ENCODE measurements at regions not wholly inside any gene's neighbourhood (a gene's known extent, or its start where the extent isn't known, plus 50 kb on each side); places are given as distances from the start of the nearest gene placed in this dataset.
"Not testable (repeated sequence)": the region's sequence is repeated elsewhere in the genome, so short reads cannot be mapped to it uniquely, and the experiment has no call there.

- DNase-seq (ENCODE audit: low read depth) = no peak
Measured at GRCh38 chr22:46040471-46041465, 63.8 kb upstream of the WNT7B start.

DNA sequence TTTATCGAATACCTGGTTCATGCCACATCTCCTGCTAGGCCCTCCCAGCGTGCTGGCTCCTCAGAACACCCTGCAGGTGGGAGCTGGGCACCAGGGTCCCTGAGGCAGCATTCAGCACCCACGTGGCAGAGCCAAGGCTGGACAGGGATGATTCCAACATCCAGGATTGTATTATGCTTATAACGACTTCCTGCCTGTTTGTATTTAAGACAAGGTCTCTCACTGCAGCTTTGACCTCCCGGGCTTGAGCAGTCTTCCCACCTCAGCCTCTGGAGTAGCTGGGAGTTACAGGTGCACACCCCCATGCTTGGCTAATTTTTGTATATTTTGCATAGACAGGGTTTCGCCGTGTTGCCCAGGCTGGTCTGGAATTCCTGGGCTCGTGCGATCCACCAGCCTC is 64.7 kb upstream of the WNT7B start:
- DNase-seq (ENCODE audit: low read depth) = no peak

DNA sequence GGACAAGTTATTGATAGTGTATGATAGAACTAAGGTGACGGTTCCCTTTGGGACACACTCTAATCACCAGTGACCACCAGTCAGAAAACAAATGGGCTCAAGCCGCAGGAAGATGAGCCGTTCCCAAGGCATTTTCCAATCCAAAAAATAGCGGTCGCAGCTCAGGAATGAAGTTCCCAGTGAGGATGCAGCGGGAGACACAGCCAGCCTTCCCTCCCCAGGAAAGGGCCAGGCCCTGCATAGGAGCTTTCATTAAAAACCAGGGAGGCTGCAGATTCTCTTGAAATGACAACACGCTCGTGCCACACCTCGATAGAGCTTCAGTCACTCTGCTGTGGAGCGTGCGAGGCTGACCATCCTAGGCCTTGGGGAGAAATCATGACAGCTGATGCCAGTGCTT is 65.8 kb upstream of the WNT7B start:
- DNase-seq (ENCODE audit: low read depth) = no peak

DNA sequence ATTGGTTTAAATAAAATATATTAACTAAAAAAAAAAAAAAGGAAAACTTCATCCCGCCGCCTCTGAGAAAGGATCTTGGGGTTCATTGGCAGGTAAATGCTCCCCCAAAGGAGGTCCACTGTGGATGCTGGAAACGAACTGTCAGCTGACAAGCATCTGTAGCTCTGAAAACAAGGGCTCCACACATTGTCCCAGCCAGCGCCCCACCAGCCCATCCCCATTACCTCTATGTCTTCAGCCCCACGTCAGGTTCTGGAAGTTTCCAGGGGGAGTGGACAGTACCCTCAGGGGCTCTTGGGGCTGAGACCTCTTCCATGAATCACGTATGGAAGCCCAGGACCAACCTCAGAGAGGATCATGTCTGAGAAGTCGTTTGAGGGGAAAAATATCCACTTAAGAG is 66.4 kb upstream of the WNT7B start:
- no peak for DNase-seq (ENCODE audit: low read depth)

DNA sequence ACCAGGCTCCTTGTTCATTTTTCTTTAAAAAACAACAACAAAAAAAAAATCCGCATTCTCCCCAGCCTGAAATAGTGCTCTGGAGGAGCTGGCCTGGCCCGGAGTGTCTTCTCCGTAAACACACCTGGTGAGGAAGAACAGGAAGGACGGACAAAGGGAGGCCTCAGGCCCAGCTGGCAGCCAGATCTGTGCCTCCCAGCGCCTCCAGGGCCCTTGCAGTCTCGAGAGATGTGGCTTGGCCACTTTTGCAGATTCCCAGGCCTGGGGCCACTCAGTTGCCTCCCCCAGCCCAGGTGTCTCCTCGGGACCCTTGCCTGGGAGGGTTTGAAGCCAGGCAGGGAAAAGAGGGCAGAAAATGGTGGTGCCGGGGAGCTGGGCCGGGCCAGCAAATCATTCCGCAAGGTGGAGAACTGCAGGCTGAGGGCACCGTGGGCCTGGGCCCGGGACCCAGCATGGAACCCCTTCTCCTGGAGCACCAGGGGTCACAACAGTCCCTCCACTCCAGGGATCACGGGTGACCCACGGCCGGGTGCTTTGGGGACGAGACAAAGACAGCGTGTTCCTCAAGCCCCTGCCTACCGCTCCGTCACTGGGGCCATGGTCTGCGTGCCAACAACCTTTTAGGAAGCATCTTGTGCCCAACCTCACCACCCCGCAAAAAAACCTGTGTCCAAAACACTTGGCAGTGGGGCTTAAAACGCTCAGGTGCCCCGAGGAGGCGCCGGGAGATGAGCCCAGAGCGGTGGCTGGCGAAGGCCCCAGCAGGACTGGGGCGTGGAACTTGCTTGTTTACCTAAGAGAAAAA is 67.1 kb upstream of the WNT7B start:
- no peak for DNase-seq (ENCODE audit: low read depth)

GRCh38 chr22:46044621-46045458 is 67.9 kb upstream of the WNT7B start:
- DNase-seq (ENCODE audit: low read depth) = no peak

DNA sequence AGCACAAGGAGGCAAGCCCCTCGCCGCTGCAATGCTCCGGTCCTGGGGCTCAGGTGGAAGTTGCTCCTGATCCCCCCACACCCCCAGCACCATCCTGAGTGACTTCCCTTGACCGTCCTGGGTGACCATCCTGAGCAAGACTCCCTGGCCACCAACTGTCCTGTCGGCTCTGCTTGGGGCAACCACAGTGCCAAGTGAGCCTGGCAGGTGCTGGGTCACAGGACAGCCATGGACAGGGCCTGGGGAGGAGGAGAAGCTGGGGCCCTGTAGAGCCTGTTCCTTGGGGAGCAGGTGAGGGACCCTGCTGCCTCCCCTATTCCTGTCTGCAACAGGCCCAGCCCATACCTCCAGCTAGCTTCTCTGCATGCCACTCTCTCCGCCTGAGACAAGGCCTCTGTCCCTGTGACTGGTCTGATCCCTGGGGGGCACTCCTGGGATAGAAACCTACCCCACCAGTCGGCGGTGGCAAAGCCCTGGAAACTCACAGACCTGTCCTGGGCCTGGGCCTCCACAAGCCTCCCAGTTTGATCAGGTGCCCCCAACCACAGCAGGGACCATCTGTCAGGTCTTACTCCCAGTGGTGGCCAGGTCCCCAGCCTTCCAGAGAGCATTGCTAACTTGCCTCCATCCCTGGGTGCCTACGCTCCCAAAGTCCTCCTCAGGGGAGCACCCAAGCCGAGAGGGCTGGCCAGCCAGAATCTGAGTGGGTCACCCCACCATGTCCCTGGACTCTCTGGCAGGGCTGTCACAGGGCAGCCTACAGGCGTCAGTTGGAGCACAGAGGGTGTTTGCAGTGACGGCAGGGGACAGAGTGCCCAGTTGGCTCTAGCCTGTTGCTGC is 68.7 kb upstream of the WNT7B start:
- no peak for DNase-seq (ENCODE audit: low read depth)

- no peak for DNase-seq (ENCODE audit: low read depth)
Measured at GRCh38 chr22:46046299-46046685, 69.3 kb upstream of the WNT7B start.

- no peak for DNase-seq (ENCODE audit: low read depth)
Measured at GRCh38 chr22:46047226-46047625, 70.3 kb upstream of the WNT7B start.

DNA sequence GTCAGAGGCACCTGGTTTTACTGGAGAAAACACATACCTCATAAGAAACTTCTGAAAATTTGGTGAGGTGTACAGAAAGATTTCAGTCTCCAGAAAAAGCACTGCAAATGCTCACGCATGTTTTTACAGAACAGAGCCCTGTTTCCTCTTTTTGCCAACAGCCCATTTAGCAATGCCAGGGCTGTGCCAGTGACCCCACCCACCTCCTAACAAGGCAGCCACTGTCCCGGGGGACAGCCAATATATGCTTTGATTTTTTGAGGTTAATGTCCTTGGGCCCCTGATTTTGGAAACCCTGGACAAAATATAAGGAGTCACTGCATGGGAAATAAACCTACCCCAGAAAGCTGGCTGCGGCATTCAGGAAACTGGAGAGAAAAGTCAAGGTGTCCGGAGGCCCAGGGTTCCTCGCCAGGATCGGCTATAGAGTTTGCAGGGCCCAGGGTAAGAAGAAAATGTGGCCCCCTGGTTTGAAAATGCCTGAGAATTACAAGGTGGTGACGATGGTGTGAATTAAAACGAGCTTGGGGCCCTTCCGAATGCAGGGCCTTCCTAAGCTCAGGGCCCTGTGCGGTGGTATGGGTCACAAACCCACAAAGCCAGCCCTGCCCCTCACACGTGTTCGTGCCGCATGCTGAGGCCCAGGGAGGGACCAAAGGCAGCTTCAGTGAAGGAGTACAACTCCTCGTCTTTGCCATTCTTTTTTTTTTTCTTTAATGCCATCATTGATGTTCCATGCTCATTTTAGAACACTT is 71.1 kb upstream of the WNT7B start:
- no peak for DNase-seq (ENCODE audit: low read depth)

DNA sequence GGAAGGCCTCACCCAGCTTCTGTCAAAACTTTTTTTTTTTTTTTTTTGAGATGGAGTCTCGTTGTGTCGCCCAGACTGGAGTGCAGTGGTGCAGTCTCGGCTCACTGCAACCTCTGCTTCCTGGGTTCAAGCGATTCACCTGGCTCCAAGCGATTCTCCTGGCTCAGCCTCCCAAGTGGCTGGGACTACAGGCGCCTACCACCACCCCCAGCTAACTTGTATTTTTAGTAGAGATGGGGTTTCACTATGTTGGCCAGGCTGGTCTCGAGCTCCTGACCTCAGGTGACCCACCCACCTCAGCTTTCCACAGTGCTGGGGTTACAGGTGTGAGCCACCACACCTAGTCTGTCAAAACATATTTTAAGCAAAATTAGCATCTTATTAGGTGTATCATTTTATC is 71.7 kb upstream of the WNT7B start:
- DNase-seq (ENCODE audit: low read depth) = not testable (repeated sequence)

GRCh38 chr22:46049726-46050450 is 72.9 kb upstream of the WNT7B start:
- no peak for DNase-seq (ENCODE audit: low read depth)

DNA sequence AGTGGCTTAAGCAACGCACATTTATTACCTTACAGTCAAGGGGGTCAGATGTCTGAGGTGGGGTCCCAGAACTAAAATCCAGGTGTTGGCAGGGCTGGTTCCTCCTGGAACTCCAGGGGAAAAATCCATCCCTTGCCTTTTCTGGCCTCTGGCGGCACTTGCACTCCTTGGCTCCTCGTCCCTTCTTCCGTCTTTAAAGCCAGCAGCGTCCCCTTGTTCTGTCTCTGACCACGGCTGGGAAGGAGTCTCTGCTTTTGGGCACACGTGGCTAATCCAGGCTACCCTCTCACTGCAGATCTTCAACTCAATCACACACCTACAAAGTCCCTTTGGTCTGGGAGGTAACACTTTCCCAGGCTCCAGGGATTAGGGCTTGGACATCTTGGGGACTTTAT is 73.5 kb upstream of the WNT7B start:
- no peak for DNase-seq (ENCODE audit: low read depth)

DNA sequence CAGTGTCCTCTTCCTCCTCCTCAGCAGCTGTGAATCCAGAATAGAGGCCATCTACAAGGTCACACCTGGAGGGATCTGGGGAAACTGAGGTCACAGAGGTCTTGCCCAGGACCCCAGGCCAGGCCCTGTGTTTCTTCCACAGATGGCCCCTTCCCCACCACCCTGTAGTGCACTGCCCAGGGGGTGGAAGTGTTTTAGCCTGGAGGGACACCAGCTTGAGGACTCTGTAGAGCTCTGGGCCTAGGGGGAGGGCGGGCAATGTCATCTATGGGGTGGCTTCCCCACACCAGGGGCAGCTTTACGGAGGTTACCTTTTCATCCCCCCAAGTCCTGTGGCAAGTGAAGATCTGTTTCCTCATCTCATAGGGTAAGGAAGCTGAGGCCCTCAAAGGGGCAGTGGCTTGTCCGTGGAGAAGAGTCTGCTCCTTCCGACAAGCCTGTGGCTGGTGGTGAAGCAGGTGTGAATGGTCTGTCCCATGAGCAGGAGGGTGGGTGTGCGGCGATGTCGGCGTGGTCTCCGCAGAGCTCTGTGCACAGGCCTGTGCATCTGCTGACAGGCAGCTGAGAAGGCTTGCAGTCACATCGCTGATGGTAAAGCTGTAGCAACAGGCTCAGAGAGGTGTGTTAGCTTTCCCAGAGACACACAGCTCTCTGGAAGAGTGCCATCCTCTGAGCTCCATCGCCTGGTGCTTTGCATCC is 74.1 kb upstream of the WNT7B start:
- DNase-seq (ENCODE audit: low read depth) = no peak

- DNase-seq (ENCODE audit: low read depth) = no peak
Measured at GRCh38 chr22:46051646-46052045, 74.7 kb upstream of the WNT7B start.

DNA sequence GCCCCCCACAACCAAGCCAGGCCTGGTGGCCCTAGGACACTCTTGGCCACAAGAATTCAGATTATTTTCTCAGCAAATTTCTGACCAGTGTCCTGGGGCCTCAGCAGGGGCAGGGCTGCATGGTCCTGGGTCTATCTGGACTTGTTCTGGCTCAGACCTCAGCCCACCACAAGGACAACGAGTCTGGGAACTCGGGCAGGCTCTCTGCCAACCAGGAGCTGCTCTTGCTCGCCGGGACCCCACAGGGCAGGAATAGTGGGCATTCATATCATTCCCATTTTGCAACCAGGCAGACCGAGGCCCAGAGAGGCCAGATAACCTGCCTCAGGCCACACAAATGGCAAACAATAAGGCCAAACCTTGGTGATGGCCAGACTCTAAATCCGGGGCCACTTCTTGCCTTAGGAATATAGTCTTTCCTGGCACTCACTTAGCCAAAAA is 75.4 kb upstream of the WNT7B start:
- DNase-seq (ENCODE audit: low read depth) = no peak

GRCh38 chr22:46052801-46053562 is 76.0 kb upstream of the WNT7B start:
- DNase-seq (ENCODE audit: low read depth) = no peak

DNA sequence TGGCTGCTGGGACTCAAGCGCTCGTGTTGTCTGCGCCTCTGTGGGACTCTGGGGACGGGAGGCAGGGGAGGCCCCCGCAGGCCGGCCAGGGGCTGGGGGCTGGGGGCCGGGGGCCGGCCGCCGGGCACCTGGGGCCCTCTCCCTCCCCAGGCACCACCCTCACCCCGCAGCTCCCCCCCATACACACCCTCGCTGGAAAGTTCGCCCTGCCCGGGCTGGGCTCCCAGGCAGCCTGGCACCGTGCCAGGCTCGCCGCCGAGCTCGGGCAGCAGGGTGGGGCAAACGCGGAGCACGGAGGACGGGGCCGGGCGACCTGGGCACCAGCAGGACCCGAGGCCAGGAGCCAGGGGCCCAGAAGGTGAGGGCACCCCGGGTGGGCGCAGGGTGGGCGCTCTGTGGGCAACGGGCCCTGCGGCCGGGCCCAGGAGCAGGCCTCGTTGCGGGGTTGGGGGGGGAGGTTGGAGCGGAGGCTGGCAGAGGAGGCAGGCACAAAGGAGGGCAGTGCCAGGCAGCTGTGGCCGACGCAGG is 76.7 kb upstream of the WNT7B start:
- peak; percentile 41 for DNase-seq (ENCODE audit: low read depth)

Data from stimulated activated CD4-positive, alpha-beta T cell treated with anti-CD3 and anti-CD28 coated beads, Interleukin-2, amount 100 ng/mL, for 4 hours (primary cell).